AML-193 (cell line): ENCODE measurements at regions not wholly inside any gene's neighbourhood (a gene's known extent, or its start where the extent isn't known, plus 50 kb on each side); places are given as distances from the start of the nearest gene placed in this dataset.
"Not testable (repeated sequence)": the region's sequence is repeated elsewhere in the genome, so short reads cannot be mapped to it uniquely, and the experiment has no call there.

ENCODE experiments used
- DNase-seq, 2 experiments: peaks; one replicate each; lab custom pipeline; 2025; lab: John Stamatoyannopoulos, UW

GRCh38 chr4:62454535-62454934, 1254.4 kb downstream of the ADGRL3 start:
- DNase-seq, result no peak

GRCh38 chr4:62450740-62451139, 1250.6 kb downstream of the ADGRL3 start:
- DNase-seq, result no peak

GRCh38 chr4:62449538-62449937, 1249.4 kb downstream of the ADGRL3 start:
- DNase-seq, result no peak

- DNase-seq, result no peak
Measured at GRCh38 chr4:62448911-62449310, 1248.8 kb downstream of the ADGRL3 start.

GRCh38 chr4:62439051-62439450, 1238.9 kb downstream of the ADGRL3 start:
- DNase-seq, result no peak

GRCh38 chr4:62434921-62435320, 1234.8 kb downstream of the ADGRL3 start:
- no peak for DNase-seq

- not testable (repeated sequence) for DNase-seq
Measured at GRCh38 chr4:62431513-62432231, 1231.5 kb downstream of the ADGRL3 start.

GRCh38 chr4:62429297-62429696, 1229.2 kb downstream of the ADGRL3 start:
- no peak for DNase-seq

- DNase-seq, result no peak
Measured at GRCh38 chr4:62415256-62415655, 1215.1 kb downstream of the ADGRL3 start.

- DNase-seq, result no peak
Measured at GRCh38 chr4:62414563-62414962, 1214.4 kb downstream of the ADGRL3 start.

GRCh38 chr4:62410371-62411003, 1210.4 kb downstream of the ADGRL3 start:
- DNase-seq, result no peak

GRCh38 chr4:62408454-62408853, 1208.3 kb downstream of the ADGRL3 start:
- no peak for DNase-seq

- no peak for DNase-seq
Measured at GRCh38 chr4:62407534-62407933, 1207.4 kb downstream of the ADGRL3 start.

- DNase-seq, result no peak
Measured at GRCh38 chr4:62402088-62402806, 1202.1 kb downstream of the ADGRL3 start.

- no peak for DNase-seq
Measured at GRCh38 chr4:62399242-62399641, 1199.1 kb downstream of the ADGRL3 start.

GRCh38 chr4:62398318-62398717, 1198.2 kb downstream of the ADGRL3 start:
- DNase-seq, result no peak

- DNase-seq, result no peak
Measured at GRCh38 chr4:62394766-62395165, 1194.6 kb downstream of the ADGRL3 start.

- DNase-seq, result no peak
Measured at GRCh38 chr4:62387808-62388207, 1187.7 kb downstream of the ADGRL3 start.

GRCh38 chr4:62377700-62378099, 1177.6 kb downstream of the ADGRL3 start:
- DNase-seq, result no peak

GRCh38 chr4:62377245-62377644, 1177.1 kb downstream of the ADGRL3 start:
- DNase-seq, result no peak

- no peak for DNase-seq
Measured at GRCh38 chr4:62366939-62367338, 1166.8 kb downstream of the ADGRL3 start.

GRCh38 chr4:62360156-62360545, 1160.0 kb downstream of the ADGRL3 start:
- DNase-seq, result no peak
